ENCODE measurements at regions not wholly inside any gene's neighbourhood (a gene's known extent, or its start where the extent isn't known, plus 50 kb on each side); places are given as distances from the start of the nearest gene placed in this dataset.

- no peak overlapping the region for H3K4me2 ChIP-seq (ENCODE audit: low read length)
- H3K9me3 ChIP-seq (ENCODE audit: control insufficient read depth, low read length), result no peaks in the 10 kb centered on the region
- no peaks in the 10 kb centered on the region for H3K79me2 ChIP-seq
- no peaks in the 10 kb centered on the region for H3K4me1 ChIP-seq
- no peaks in the 10 kb centered on the region for H3K27me3 ChIP-seq (ENCODE audit: control insufficient read depth, insufficient read depth, low read length)
- no peak overlapping the region for H3K27ac ChIP-seq
- TF ChIP-seq, protein P1, sequence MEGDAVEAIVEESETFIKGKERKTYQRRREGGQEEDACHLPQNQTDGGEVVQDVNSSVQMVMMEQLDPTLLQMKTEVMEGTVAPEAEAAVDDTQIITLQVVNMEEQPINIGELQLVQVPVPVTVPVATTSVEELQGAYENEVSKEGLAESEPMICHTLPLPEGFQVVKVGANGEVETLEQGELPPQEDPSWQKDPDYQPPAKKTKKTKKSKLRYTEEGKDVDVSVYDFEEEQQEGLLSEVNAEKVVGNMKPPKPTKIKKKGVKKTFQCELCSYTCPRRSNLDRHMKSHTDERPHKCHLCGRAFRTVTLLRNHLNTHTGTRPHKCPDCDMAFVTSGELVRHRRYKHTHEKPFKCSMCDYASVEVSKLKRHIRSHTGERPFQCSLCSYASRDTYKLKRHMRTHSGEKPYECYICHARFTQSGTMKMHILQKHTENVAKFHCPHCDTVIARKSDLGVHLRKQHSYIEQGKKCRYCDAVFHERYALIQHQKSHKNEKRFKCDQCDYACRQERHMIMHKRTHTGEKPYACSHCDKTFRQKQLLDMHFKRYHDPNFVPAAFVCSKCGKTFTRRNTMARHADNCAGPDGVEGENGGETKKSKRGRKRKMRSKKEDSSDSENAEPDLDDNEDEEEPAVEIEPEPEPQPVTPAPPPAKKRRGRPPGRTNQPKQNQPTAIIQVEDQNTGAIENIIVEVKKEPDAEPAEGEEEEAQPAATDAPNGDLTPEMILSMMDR (IDR thresholded peaks at IDR 0.05), result no peak
- H3K4me3 ChIP-seq (ENCODE audit: low read depth, low read length), result no peak overlapping the region
- H3K36me3 ChIP-seq (ENCODE audit: control insufficient read depth, insufficient read depth, low read length), result no peaks in the 10 kb centered on the region
- H2AFZ ChIP-seq, result no peak overlapping the region
- H3K9ac ChIP-seq, result no peak overlapping the region
These were observed 57.4 kb upstream of the RAPH1 start for GRCh38 chr2:203592470-203592869.

GRCh38 chr2:203594541-203594940 is 59.4 kb upstream of the RAPH1 start:
- H3K36me3 ChIP-seq (ENCODE audit: control insufficient read depth, insufficient read depth, low read length), result no peaks in the 10 kb centered on the region
- no peaks in the 10 kb centered on the region for H3K4me1 ChIP-seq
- no peak overlapping the region for H3K9ac ChIP-seq
- H3K9me3 ChIP-seq (ENCODE audit: control insufficient read depth, low read length), result no peaks in the 10 kb centered on the region
- no peaks in the 10 kb centered on the region for H3K27me3 ChIP-seq (ENCODE audit: control insufficient read depth, insufficient read depth, low read length)
- H3K4me2 ChIP-seq (ENCODE audit: low read length), result no peak overlapping the region
- H2AFZ ChIP-seq, result no peak overlapping the region
- no peak overlapping the region for H3K4me3 ChIP-seq (ENCODE audit: low read depth, low read length)
- H3K27ac ChIP-seq, result no peak overlapping the region
- TF ChIP-seq, protein P1 (IDR thresholded peaks at IDR 0.05), result no peak
- no peaks in the 10 kb centered on the region for H3K79me2 ChIP-seq

- H3K9me3 ChIP-seq (ENCODE audit: control insufficient read depth, low read length), result no peaks in the 10 kb centered on the region
- TF ChIP-seq, protein P1 (IDR thresholded peaks at IDR 0.05), result no peak
- H3K27ac ChIP-seq, result no peak overlapping the region
- no peak overlapping the region for H2AFZ ChIP-seq
- no peak overlapping the region for H3K9ac ChIP-seq
- no peaks in the 10 kb centered on the region for H3K27me3 ChIP-seq (ENCODE audit: control insufficient read depth, insufficient read depth, low read length)
- H3K79me2 ChIP-seq, result no peaks in the 10 kb centered on the region
- no peak overlapping the region for H3K4me3 ChIP-seq (ENCODE audit: low read depth, low read length)
- no peaks in the 10 kb centered on the region for H3K36me3 ChIP-seq (ENCODE audit: control insufficient read depth, insufficient read depth, low read length)
- H3K4me1 ChIP-seq, result no peaks in the 10 kb centered on the region
- no peak overlapping the region for H3K4me2 ChIP-seq (ENCODE audit: low read length)
These were observed 61.1 kb upstream of the RAPH1 start for GRCh38 chr2:203596183-203596582.

- Histone ChIP-seq H3K9ac (no peak overlapping the region), H3K4me1 (no peaks in the 10 kb centered on the region), H3K9me3 (ENCODE audit: control insufficient read depth, low read length) (no peaks in the 10 kb centered on the region), H3K27ac (no peak overlapping the region), H2AFZ (no peak overlapping the region), H3K79me2 (no peaks in the 10 kb centered on the region), H3K36me3 (ENCODE audit: control insufficient read depth, insufficient read depth, low read length) (no peaks in the 10 kb centered on the region), H3K4me3 (ENCODE audit: low read depth, low read length) (no peak overlapping the region), H3K4me2 (ENCODE audit: low read length) (no peak overlapping the region), H3K27me3 (ENCODE audit: control insufficient read depth, insufficient read depth, low read length) (no peaks in the 10 kb centered on the region)
- TF ChIP-seq, protein P1 (IDR thresholded peaks at IDR 0.05), result no peak
These were observed 64.4 kb upstream of the RAPH1 start for GRCh38 chr2:203599509-203599908.

- H3K27ac ChIP-seq, result no peak overlapping the region
- TF ChIP-seq, protein P1 (IDR thresholded peaks at IDR 0.05), result no peak
These were observed 65.2 kb upstream of the RAPH1 start for GRCh38 chr2:203600286-203600685.

More at GRCh38 chr2:203600286-203600685, 65.2 kb upstream of the RAPH1 start:
- no peaks in the 10 kb centered on the region for H3K4me1 ChIP-seq
- H2AFZ ChIP-seq, result no peak overlapping the region
- no peak overlapping the region for H3K4me2 ChIP-seq (ENCODE audit: low read length)
- no peaks in the 10 kb centered on the region for H3K9me3 ChIP-seq (ENCODE audit: control insufficient read depth, low read length)
- no peak overlapping the region for H3K9ac ChIP-seq
- no peaks in the 10 kb centered on the region for H3K79me2 ChIP-seq
- H3K4me3 ChIP-seq (ENCODE audit: low read depth, low read length), result no peak overlapping the region
- H3K27me3 ChIP-seq (ENCODE audit: control insufficient read depth, insufficient read depth, low read length), result no peaks in the 10 kb centered on the region
- no peaks in the 10 kb centered on the region for H3K36me3 ChIP-seq (ENCODE audit: control insufficient read depth, insufficient read depth, low read length)
